ENCODE measurements at regions not wholly inside any gene's neighbourhood (a gene's known extent, or its start where the extent isn't known, plus 50 kb on each side); places are given as distances from the start of the nearest gene placed in this dataset.

DNA sequence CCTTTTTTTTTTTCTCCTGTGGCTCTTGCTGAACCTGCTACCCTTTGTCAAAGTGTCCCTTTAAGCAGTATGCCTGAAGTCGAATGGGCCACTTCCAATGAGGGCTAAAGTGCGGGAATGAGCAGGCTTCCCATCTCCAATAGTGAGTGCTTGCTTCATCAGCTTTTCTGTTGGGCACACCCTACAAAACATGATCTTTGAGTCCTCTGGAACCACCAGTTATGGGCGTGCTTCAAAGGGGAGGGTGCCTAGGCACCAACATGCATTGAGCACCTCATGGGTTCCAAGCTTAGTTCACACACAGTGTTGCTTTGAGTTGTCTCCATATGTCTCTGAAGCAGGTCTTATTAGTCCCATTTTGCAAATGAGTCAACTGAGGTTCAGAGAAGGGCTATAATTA is 132.8 kb upstream of the CPEB4 start:
- TF ChIP-seq, protein P1, sequence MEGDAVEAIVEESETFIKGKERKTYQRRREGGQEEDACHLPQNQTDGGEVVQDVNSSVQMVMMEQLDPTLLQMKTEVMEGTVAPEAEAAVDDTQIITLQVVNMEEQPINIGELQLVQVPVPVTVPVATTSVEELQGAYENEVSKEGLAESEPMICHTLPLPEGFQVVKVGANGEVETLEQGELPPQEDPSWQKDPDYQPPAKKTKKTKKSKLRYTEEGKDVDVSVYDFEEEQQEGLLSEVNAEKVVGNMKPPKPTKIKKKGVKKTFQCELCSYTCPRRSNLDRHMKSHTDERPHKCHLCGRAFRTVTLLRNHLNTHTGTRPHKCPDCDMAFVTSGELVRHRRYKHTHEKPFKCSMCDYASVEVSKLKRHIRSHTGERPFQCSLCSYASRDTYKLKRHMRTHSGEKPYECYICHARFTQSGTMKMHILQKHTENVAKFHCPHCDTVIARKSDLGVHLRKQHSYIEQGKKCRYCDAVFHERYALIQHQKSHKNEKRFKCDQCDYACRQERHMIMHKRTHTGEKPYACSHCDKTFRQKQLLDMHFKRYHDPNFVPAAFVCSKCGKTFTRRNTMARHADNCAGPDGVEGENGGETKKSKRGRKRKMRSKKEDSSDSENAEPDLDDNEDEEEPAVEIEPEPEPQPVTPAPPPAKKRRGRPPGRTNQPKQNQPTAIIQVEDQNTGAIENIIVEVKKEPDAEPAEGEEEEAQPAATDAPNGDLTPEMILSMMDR (IDR thresholded peaks at IDR 0.05; ENCODE audit: low read depth, low read length, missing input control) = no peak
- no peak for TF ChIP-seq REST (IDR thresholded peaks at IDR 0.05)
- TF ChIP-seq RAD21 (IDR thresholded peaks at IDR 0.05) = no peak
- no peak for TF ChIP-seq FOXA1 (IDR thresholded peaks at IDR 0.05)
- TF ChIP-seq, protein P2, sequence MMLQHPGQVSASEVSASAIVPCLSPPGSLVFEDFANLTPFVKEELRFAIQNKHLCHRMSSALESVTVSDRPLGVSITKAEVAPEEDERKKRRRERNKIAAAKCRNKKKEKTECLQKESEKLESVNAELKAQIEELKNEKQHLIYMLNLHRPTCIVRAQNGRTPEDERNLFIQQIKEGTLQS (IDR thresholded peaks at IDR 0.05) = no peak
- TF ChIP-seq EGR1 (IDR thresholded peaks at IDR 0.05; ENCODE audit: low read depth in 2 of 2) = no peak
- TF ChIP-seq YY1 (IDR thresholded peaks at IDR 0.05) = no peak
- TF ChIP-seq GABPA (IDR thresholded peaks at IDR 0.05 in 1 of 2, conservative IDR thresholded peaks at IDR 0.05 in 1 of 2) = no peak
- no peak for TF ChIP-seq TAF1 (conservative IDR thresholded peaks at IDR 0.05)
- no peak for TF ChIP-seq SP1 (IDR thresholded peaks at IDR 0.05)

All from liver (tissue), 3 donors.